CD4-positive, alpha-beta memory T cell (primary cell): ENCODE measurements at regions not wholly inside any gene's neighbourhood (a gene's known extent, or its start where the extent isn't known, plus 50 kb on each side); places are given as distances from the start of the nearest gene placed in this dataset.

Experiments
- CTCF ChIA-PET: fragments of 350-600 bp; sonication (Branson Sonifier 250); formaldehyde crosslinking; loops from one replicate; lab custom pipeline; 2021; ENCODE audit warnings: inconsistent platforms; ENCODE audit not compliant: partially characterized antibody; lab: Charles Lee
- POLR2A ChIA-PET: fragments of 350-600 bp; sonication (Branson Sonifier 250); formaldehyde crosslinking; loops from one replicate; lab custom pipeline; 2021; ENCODE audit not compliant: partially characterized antibody; lab: Charles Lee
- DNase-seq, 5 donors: peaks; one replicate each; pipeline versions ENCODE4 v3.0.0 to v3.0.0-alpha.2; 2020 to 2022; ENCODE audit warnings: mixed read lengths in 1 of 5
- H3K27ac ChIP-seq: one replicate; pipeline ENCODE4 v1.7.0; 2013; ENCODE audit warnings: low read depth, low read length
- H3K27me3 ChIP-seq: 2 replicates; pipeline ENCODE4 v1.7.0; 2013; ENCODE audit warnings: mild to moderate bottlenecking, low read length, moderate library complexity; ENCODE audit not compliant: insufficient read depth
- H3K36me3 ChIP-seq: 2 replicates; pipeline ENCODE4 v1.7.0; 2013; ENCODE audit warnings: mild to moderate bottlenecking, low read length, moderate library complexity; ENCODE audit not compliant: insufficient read depth
- H3K4me1 ChIP-seq: 2 replicates; pipeline ENCODE4 v1.7.0; 2013; ENCODE audit warnings: mild to moderate bottlenecking, low read length, moderate library complexity; ENCODE audit not compliant: insufficient read depth
- H3K4me3 ChIP-seq, 2 donors: one replicate each; pipeline ENCODE4 v1.7.0; 2013; ENCODE audit warnings: low read length in 2 of 2, mild to moderate bottlenecking in 1 of 2
- H3K9me3 ChIP-seq, 2 donors: one replicate each; pipeline ENCODE4 v1.7.0; 2013; ENCODE audit warnings: low read length in 2 of 2, control low read depth in 1 of 2; ENCODE audit not compliant: control insufficient read depth in 1 of 2
- H3K27ac Mint-ChIP-seq, 7 donors: one replicate each; pipeline ENCODE4 v1.8.0; 2020 to 2021; ENCODE audit warnings: mixed read lengths in 7 of 7, mild to moderate bottlenecking in 6 of 7, inconsistent platforms in 3 of 7, moderate library complexity in 3 of 7
- H3K27me3 Mint-ChIP-seq, 2 donors: one replicate each; pipeline ENCODE4 v1.8.0; 2020 to 2021; ENCODE audit warnings: mixed read lengths in 2 of 2
- H3K36me3 Mint-ChIP-seq, 2 donors: one replicate each; pipeline ENCODE4 v1.8.0; 2020 to 2021; ENCODE audit warnings: mixed read lengths in 2 of 2, inconsistent platforms in 1 of 2, mild to moderate bottlenecking in 1 of 2
- H3K4me1 Mint-ChIP-seq, 4 donors: one replicate each; pipeline ENCODE4 v1.8.0; 2020 to 2021; ENCODE audit warnings: mixed read lengths in 4 of 4, mild to moderate bottlenecking in 1 of 4
- H3K4me3 Mint-ChIP-seq, 8 donors: one replicate each; pipeline ENCODE4 v1.8.0; 2020 to 2021; ENCODE audit warnings: mixed read lengths in 8 of 8, mild to moderate bottlenecking in 7 of 8, moderate library complexity in 6 of 8, inconsistent platforms in 3 of 8
- H3K9me3 Mint-ChIP-seq, 8 donors: one replicate each; pipeline ENCODE4 v1.8.0; 2020 to 2021; ENCODE audit warnings: mixed read lengths in 8 of 8, mild to moderate bottlenecking in 5 of 8, inconsistent platforms in 3 of 8, moderate library complexity in 1 of 8
- intact Hi-C: fragments of 100-400 bp; cut with micrococcal nuclease; formaldehyde crosslinking; loops from one replicate; pipeline ENCODE4 v1.15.1; 2023

GRCh38 chr4:117491516-117491915 is 406.1 kb upstream of the TRAM1L1 start:
- H3K27ac Mint-ChIP-seq = no peak overlapping the region
- ChIA-PET CTCF (no interaction called here), POLR2A (no interaction called here)
- no peaks in the 10 kb centered on the region for H3K27me3 Mint-ChIP-seq
- no peaks in the 10 kb centered on the region for H3K9me3 ChIP-seq
- H3K4me3 Mint-ChIP-seq = no peak overlapping the region
- H3K4me1 Mint-ChIP-seq = no peaks in the 10 kb centered on the region
- no peak for DNase-seq
- H3K9me3 Mint-ChIP-seq = peaks cover 0 to 4% (median 0%) of the 10 kb centered on the region in 8 donors
- intact Hi-C loops = no loop called here
- H3K27ac ChIP-seq = no peak overlapping the region
- H3K36me3 ChIP-seq = no peaks in the 10 kb centered on the region
- H3K4me1 ChIP-seq = no peaks in the 10 kb centered on the region
- H3K36me3 Mint-ChIP-seq = no peaks in the 10 kb centered on the region
- H3K4me3 ChIP-seq = no peak overlapping the region
- no peaks in the 10 kb centered on the region for H3K27me3 ChIP-seq

GRCh38 chr4:117495802-117496201 is 410.4 kb upstream of the TRAM1L1 start:
- ChIA-PET CTCF (no interaction called here), POLR2A (no interaction called here)

GRCh38 chr4:117512414-117512813 is 427.0 kb upstream of the TRAM1L1 start:
- Mint-ChIP-seq H3K27ac (no peak overlapping the region), H3K36me3 (no peaks in the 10 kb centered on the region), H3K4me3 (no peak overlapping the region), H3K27me3 (no peaks in the 10 kb centered on the region), H3K4me1 (no peaks in the 10 kb centered on the region), H3K9me3 (peaks cover 0 to 3% (median 0%) of the 10 kb centered on the region in 8 donors)
- H3K4me1 ChIP-seq = no peaks in the 10 kb centered on the region
- ChIA-PET POLR2A (no interaction called here), CTCF (no interaction called here)
- H3K4me3 ChIP-seq = no peak overlapping the region
- H3K9me3 ChIP-seq = no peaks in the 10 kb centered on the region
- no peak for DNase-seq
- H3K27ac ChIP-seq = no peak overlapping the region
- no peaks in the 10 kb centered on the region for H3K27me3 ChIP-seq
- H3K36me3 ChIP-seq = no peaks in the 10 kb centered on the region
- intact Hi-C loops = no loop called here

More at GRCh38 chr4:117495802-117496201, 410.4 kb upstream of the TRAM1L1 start:
- Mint-ChIP-seq H3K4me1 (no peaks in the 10 kb centered on the region), H3K9me3 (peaks cover 0 to 2% (median 0%) of the 10 kb centered on the region in 8 donors), H3K27ac (no peak overlapping the region), H3K36me3 (no peaks in the 10 kb centered on the region), H3K27me3 (no peaks in the 10 kb centered on the region), H3K4me3 (no peak overlapping the region)
- Histone ChIP-seq H3K4me1 (no peaks in the 10 kb centered on the region), H3K9me3 (no peaks in the 10 kb centered on the region), H3K27me3 (no peaks in the 10 kb centered on the region), H3K27ac (no peak overlapping the region), H3K4me3 (no peak overlapping the region), H3K36me3 (no peaks in the 10 kb centered on the region)
- DNase-seq = no peak
- intact Hi-C loops = no loop called here

GRCh38 chr4:117514391-117515175 is 429.2 kb upstream of the TRAM1L1 start:
- no peak overlapping the region for H3K4me3 Mint-ChIP-seq
- intact Hi-C loops = no loop called here
- no peak overlapping the region for H3K4me3 ChIP-seq
- H3K9me3 Mint-ChIP-seq = peaks cover 0 to 12% (median 5%) of the 10 kb centered on the region in 8 donors
- no peak overlapping the region for H3K27ac Mint-ChIP-seq
- H3K27ac ChIP-seq = no peak overlapping the region
- H3K4me1 ChIP-seq = no peaks in the 10 kb centered on the region
- no peaks in the 10 kb centered on the region for H3K27me3 ChIP-seq
- CTCF ChIA-PET = no interaction called here
- no peaks in the 10 kb centered on the region for H3K27me3 Mint-ChIP-seq
- no peaks in the 10 kb centered on the region for H3K9me3 ChIP-seq
- POLR2A ChIA-PET = no interaction called here
- no peaks in the 10 kb centered on the region for H3K36me3 Mint-ChIP-seq
- DNase-seq = no peak
- no peaks in the 10 kb centered on the region for H3K4me1 Mint-ChIP-seq
- H3K36me3 ChIP-seq = no peaks in the 10 kb centered on the region

- Mint-ChIP-seq H3K4me1 (no peaks in the 10 kb centered on the region), H3K4me3 (no peak overlapping the region), H3K27ac (no peak overlapping the region), H3K36me3 (no peaks in the 10 kb centered on the region), H3K9me3 (peaks cover 0 to 19% (median 5%) of the 10 kb centered on the region in 8 donors), H3K27me3 (no peaks in the 10 kb centered on the region)
- Histone ChIP-seq H3K4me1 (no peaks in the 10 kb centered on the region), H3K27me3 (no peaks in the 10 kb centered on the region), H3K36me3 (no peaks in the 10 kb centered on the region), H3K9me3 (no peaks in the 10 kb centered on the region), H3K4me3 (no peak overlapping the region), H3K27ac (no peak overlapping the region)
- intact Hi-C loops = no loop called here
- CTCF ChIA-PET = no interaction called here
- no peak for DNase-seq
- POLR2A ChIA-PET = no interaction called here
Measured at GRCh38 chr4:117515921-117516320, 430.5 kb upstream of the TRAM1L1 start.

- H3K36me3 ChIP-seq = no peaks in the 10 kb centered on the region
- H3K9me3 Mint-ChIP-seq = peaks cover 0 to 5% (median 0%) of the 10 kb centered on the region in 8 donors
- DNase-seq = no peak
- no peaks in the 10 kb centered on the region for H3K27me3 ChIP-seq
- H3K4me3 Mint-ChIP-seq = no peak overlapping the region
- H3K4me1 Mint-ChIP-seq = no peaks in the 10 kb centered on the region
- H3K27me3 Mint-ChIP-seq = no peaks in the 10 kb centered on the region
- H3K27ac Mint-ChIP-seq = no peak overlapping the region
- ChIA-PET CTCF (no interaction called here), POLR2A (no interaction called here)
- H3K36me3 Mint-ChIP-seq = no peaks in the 10 kb centered on the region
- no peaks in the 10 kb centered on the region for H3K9me3 ChIP-seq
- intact Hi-C loops = no loop called here
- no peak overlapping the region for H3K4me3 ChIP-seq
- H3K27ac ChIP-seq = no peak overlapping the region
- no peaks in the 10 kb centered on the region for H3K4me1 ChIP-seq
Measured at GRCh38 chr4:117527601-117528000, 442.2 kb upstream of the TRAM1L1 start.

- intact Hi-C loops = no loop called here
- CTCF ChIA-PET = no interaction called here
- H3K36me3 Mint-ChIP-seq = no peaks in the 10 kb centered on the region
- Histone ChIP-seq H3K4me1 (no peaks in the 10 kb centered on the region), H3K36me3 (no peaks in the 10 kb centered on the region), H3K27me3 (no peaks in the 10 kb centered on the region), H3K27ac (no peak overlapping the region), H3K9me3 (no peaks in the 10 kb centered on the region), H3K4me3 (no peak overlapping the region)
- no peaks in the 10 kb centered on the region for H3K27me3 Mint-ChIP-seq
- H3K4me1 Mint-ChIP-seq = no peaks in the 10 kb centered on the region
- no peak overlapping the region for H3K27ac Mint-ChIP-seq
- POLR2A ChIA-PET = no interaction called here
- no peak for DNase-seq
- H3K4me3 Mint-ChIP-seq = no peak overlapping the region
- H3K9me3 Mint-ChIP-seq = peaks cover 0 to 5% (median 0%) of the 10 kb centered on the region in 8 donors
Measured at GRCh38 chr4:117529401-117529800, 444.0 kb upstream of the TRAM1L1 start.
